ENCODE measurements at regions not wholly inside any gene's neighbourhood (a gene's known extent, or its start where the extent isn't known, plus 50 kb on each side); places are given as distances from the start of the nearest gene placed in this dataset.

GRCh38 chr4:177128306-177128705, 181.4 kb upstream of the NEIL3 start:
- TF ChIP-seq, protein P1, sequence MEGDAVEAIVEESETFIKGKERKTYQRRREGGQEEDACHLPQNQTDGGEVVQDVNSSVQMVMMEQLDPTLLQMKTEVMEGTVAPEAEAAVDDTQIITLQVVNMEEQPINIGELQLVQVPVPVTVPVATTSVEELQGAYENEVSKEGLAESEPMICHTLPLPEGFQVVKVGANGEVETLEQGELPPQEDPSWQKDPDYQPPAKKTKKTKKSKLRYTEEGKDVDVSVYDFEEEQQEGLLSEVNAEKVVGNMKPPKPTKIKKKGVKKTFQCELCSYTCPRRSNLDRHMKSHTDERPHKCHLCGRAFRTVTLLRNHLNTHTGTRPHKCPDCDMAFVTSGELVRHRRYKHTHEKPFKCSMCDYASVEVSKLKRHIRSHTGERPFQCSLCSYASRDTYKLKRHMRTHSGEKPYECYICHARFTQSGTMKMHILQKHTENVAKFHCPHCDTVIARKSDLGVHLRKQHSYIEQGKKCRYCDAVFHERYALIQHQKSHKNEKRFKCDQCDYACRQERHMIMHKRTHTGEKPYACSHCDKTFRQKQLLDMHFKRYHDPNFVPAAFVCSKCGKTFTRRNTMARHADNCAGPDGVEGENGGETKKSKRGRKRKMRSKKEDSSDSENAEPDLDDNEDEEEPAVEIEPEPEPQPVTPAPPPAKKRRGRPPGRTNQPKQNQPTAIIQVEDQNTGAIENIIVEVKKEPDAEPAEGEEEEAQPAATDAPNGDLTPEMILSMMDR (IDR thresholded peaks at IDR 0.05; ENCODE audit: low read depth, low read length) = no peak
- TF ChIP-seq POLR2A (IDR thresholded peaks at IDR 0.05; ENCODE audit: extremely low read depth, insufficient read length) (no peak), MYC (IDR thresholded peaks at IDR 0.05; ENCODE audit: low read depth, low read length) (no peak)

Measured in NB4 (cell line).